Renal cortex interstitium (tissue), 11 donors: ENCODE measurements at regions not wholly inside any gene's neighbourhood (a gene's known extent, or its start where the extent isn't known, plus 50 kb on each side); places are given as distances from the start of the nearest gene placed in this dataset.
A peak's percentile ranks its signal among the peaks of the same experiment; 100 is the strongest.
"Not testable (repeated sequence)": the region's sequence is repeated elsewhere in the genome, so short reads cannot be mapped to it uniquely, and the experiment has no call there.

Experiments used
- DNase-seq, 11 donors: peaks; one replicate each; pipeline ENCODE4 v3.0.0-alpha.2; 2013; ENCODE audit warnings: low read depth in 9 of 11, low spot score in 4 of 11; ENCODE audit errors: extremely low read depth in 1 of 11

- no peak for DNase-seq
These were observed 490.2 kb downstream of the EBF1 start for GRCh38 chr5:158609333-158610050.

GRCh38 chr5:158607088-158607487 lies 492.6 kb downstream of the EBF1 start:
- no peak for DNase-seq

- DNase-seq, result no peak
These were observed 493.5 kb downstream of the EBF1 start for GRCh38 chr5:158606233-158606632.

- DNase-seq, result no peak
These were observed 496.7 kb downstream of the EBF1 start for GRCh38 chr5:158602981-158603380.

- no peak for DNase-seq
These were observed 498.6 kb downstream of the EBF1 start for GRCh38 chr5:158601118-158601517.

- DNase-seq, result no peak
These were observed 499.0 kb downstream of the EBF1 start for GRCh38 chr5:158600679-158601078.

- DNase-seq, result peak in 4 of 11 donors; percentile 41 to 57 (median 50)
These were observed 500.6 kb downstream of the EBF1 start for GRCh38 chr5:158599157-158599556.

- DNase-seq, result no peak
These were observed 505.0 kb downstream of the EBF1 start for GRCh38 chr5:158594595-158595242.

GRCh38 chr5:158593925-158594324 lies 505.8 kb downstream of the EBF1 start:
- DNase-seq, result no peak

GRCh38 chr5:158591301-158591863 lies 508.3 kb downstream of the EBF1 start:
- DNase-seq, result peak in 8 of 11 donors; percentile 19 to 62 (median 36)

- DNase-seq, result no peak
These were observed 508.9 kb downstream of the EBF1 start for GRCh38 chr5:158590746-158591300.

- DNase-seq, result no peak
These were observed 509.8 kb downstream of the EBF1 start for GRCh38 chr5:158589939-158590338.

GRCh38 chr5:158588617-158589016 lies 511.1 kb downstream of the EBF1 start:
- DNase-seq, result no peak

GRCh38 chr5:158586054-158586453 lies 513.7 kb downstream of the EBF1 start:
- DNase-seq, result no peak

GRCh38 chr5:158582669-158583068 lies 517.0 kb downstream of the EBF1 start:
- not testable (repeated sequence) for DNase-seq

- DNase-seq, result no peak
These were observed 525.9 kb downstream of the EBF1 start for GRCh38 chr5:158573829-158574228.

- DNase-seq, result no peak
These were observed 529.2 kb downstream of the EBF1 start for GRCh38 chr5:158570502-158570901.

- DNase-seq, result no peak
These were observed 530.2 kb downstream of the EBF1 start for GRCh38 chr5:158569534-158569933.

- no peak for DNase-seq
These were observed 534.5 kb downstream of the EBF1 start for GRCh38 chr5:158565017-158565789.
